ENCODE measurements at regions not wholly inside any gene's neighbourhood (a gene's known extent, or its start where the extent isn't known, plus 50 kb on each side); places are given as distances from the start of the nearest gene placed in this dataset.

DNA sequence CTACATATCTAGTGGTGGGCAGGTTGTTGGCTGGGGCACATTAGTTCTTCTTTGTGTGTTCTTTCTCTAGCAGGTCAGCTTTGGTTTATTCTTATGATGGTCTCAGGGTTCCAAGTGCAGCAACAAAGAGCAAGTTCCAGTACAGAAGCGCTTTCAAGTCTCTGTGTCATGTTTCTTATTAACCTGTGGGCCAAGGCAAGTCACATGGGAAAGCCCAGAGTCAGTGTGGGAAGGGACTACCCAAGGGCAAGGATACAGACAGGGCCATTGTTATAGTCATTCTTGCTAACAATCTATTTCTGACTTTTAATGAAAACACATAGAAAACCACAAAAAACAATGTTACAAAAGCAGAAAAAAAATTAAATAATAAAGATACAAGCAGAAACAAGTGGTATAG, 754.6 kb downstream of the TBC1D22A start:
- Histone ChIP-seq H3K27ac (ENCODE audit: low read length) (no peak overlapping the region), H3K9me3 (ENCODE audit: control insufficient read depth, insufficient read depth, low read length) (no peaks in the 10 kb centered on the region), H3K36me3 (ENCODE audit: control insufficient read depth, insufficient read depth, low read length) (no peaks in the 10 kb centered on the region), H3K4me1 (ENCODE audit: control insufficient read depth, insufficient read depth, low read length) (no peaks in the 10 kb centered on the region), H3K4me3 (ENCODE audit: low read length) (no peak overlapping the region), H3K27me3 (ENCODE audit: control insufficient read depth, insufficient read depth, low read length) (no peaks in the 10 kb centered on the region)
- Mint-ChIP-seq H3K4me1 (no peaks in the 10 kb centered on the region), H3K36me3 (no peaks in the 10 kb centered on the region), H3K4me3 (no peak overlapping the region), H3K9me3 (no peaks in the 10 kb centered on the region), H3K27me3 (ENCODE audit: low read depth in 2 of 2) (peaks cover 6 to 22% of the 10 kb centered on the region in 2 donors), H3K27ac (no peak overlapping the region)
- ATAC-seq (no peak), DNase-seq (no peak)
- WGBS (ENCODE audit: insufficient coverage), result 38% methylated on average over 1 of the region's 1 CpG
- TF ChIP-seq, protein P1, sequence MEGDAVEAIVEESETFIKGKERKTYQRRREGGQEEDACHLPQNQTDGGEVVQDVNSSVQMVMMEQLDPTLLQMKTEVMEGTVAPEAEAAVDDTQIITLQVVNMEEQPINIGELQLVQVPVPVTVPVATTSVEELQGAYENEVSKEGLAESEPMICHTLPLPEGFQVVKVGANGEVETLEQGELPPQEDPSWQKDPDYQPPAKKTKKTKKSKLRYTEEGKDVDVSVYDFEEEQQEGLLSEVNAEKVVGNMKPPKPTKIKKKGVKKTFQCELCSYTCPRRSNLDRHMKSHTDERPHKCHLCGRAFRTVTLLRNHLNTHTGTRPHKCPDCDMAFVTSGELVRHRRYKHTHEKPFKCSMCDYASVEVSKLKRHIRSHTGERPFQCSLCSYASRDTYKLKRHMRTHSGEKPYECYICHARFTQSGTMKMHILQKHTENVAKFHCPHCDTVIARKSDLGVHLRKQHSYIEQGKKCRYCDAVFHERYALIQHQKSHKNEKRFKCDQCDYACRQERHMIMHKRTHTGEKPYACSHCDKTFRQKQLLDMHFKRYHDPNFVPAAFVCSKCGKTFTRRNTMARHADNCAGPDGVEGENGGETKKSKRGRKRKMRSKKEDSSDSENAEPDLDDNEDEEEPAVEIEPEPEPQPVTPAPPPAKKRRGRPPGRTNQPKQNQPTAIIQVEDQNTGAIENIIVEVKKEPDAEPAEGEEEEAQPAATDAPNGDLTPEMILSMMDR (IDR thresholded peaks at IDR 0.05), result no peak
- intact Hi-C loops (cut with micrococcal nuclease), result no loop called here

DNA sequence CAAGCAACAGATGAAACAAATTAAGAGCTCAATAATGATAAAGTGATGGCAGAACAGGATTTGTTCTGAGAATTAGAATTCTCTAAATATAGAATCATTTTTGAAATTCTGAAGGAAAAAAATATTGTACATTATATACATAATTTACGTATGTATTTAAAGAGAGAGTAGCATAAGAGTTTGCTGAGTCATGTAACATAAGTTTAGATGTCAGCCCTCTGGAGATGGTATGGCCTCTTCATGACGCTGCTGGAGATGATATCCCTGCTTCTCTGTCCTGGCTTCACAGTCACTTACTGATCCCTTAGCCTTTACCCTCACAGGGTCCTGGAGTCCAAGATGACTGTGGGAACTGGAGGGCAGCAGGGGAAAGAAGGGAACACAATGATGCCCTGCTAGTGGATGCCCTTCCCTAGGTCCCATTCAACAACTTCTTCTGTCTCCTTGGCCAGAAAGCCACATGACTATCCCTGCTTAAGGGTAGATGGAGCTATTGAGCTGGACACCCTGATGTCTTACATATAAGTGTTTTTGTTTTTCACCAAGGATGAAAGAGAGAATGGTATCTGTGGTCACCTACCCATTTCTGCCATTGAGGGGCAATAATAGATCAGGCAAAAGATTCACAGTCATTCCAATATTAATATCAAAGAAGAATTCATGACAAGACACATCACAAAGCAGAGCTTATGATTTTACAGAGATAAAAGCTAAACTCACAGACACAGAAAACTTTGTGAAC, 753.1 kb downstream of the TBC1D22A start:
- Histone ChIP-seq H3K27me3 (ENCODE audit: control insufficient read depth, insufficient read depth, low read length) (no peaks in the 10 kb centered on the region), H3K27ac (ENCODE audit: low read length) (no peak overlapping the region), H3K36me3 (ENCODE audit: control insufficient read depth, insufficient read depth, low read length) (no peaks in the 10 kb centered on the region), H3K4me1 (ENCODE audit: control insufficient read depth, insufficient read depth, low read length) (no peaks in the 10 kb centered on the region), H3K9me3 (ENCODE audit: control insufficient read depth, insufficient read depth, low read length) (no peaks in the 10 kb centered on the region), H3K4me3 (ENCODE audit: low read length) (no peak overlapping the region)
- no peaks in the 10 kb centered on the region for H3K36me3 Mint-ChIP-seq
- no peaks in the 10 kb centered on the region for H3K9me3 Mint-ChIP-seq
- 88% methylated on average over 1 of the region's 2 CpGs for WGBS (ENCODE audit: insufficient coverage)
- ATAC-seq (no peak), DNase-seq (no peak)
- no peak overlapping the region for H3K27ac Mint-ChIP-seq
- TF ChIP-seq, protein P1 (IDR thresholded peaks at IDR 0.05), result no peak
- no peak overlapping the region for H3K4me3 Mint-ChIP-seq
- intact Hi-C loops (cut with micrococcal nuclease), result no loop called here
- peaks cover 6 to 22% of the 10 kb centered on the region in 2 donors for H3K27me3 Mint-ChIP-seq (ENCODE audit: low read depth in 2 of 2)
- no peaks in the 10 kb centered on the region for H3K4me1 Mint-ChIP-seq

DNA sequence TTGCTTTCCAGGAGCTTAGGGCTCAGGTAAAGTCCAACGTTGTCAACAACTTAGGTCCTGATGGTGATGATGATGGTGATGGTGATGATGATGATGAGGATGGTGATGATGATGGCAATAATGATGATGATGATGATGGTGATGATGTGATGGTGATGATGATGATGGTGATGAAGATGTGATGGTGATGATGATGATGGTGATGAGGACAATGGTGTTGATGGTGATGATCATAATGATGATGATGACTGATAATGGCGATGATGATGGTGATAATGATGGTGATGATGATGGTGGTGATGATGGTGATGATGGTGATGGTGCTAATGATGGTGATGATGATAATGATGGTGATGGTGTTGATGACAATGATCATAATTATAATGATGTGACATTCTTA, 750.2 kb downstream of the TBC1D22A start:
- TF ChIP-seq, protein P1 (IDR thresholded peaks at IDR 0.05), result no peak
- Mint-ChIP-seq H3K27ac (no peak overlapping the region), H3K9me3 (no peaks in the 10 kb centered on the region), H3K4me3 (no peak overlapping the region), H3K27me3 (ENCODE audit: low read depth in 2 of 2) (peaks cover 3 to 11% of the 10 kb centered on the region in 2 donors), H3K36me3 (no peaks in the 10 kb centered on the region), H3K4me1 (no peaks in the 10 kb centered on the region)
- Histone ChIP-seq H3K9me3 (ENCODE audit: control insufficient read depth, insufficient read depth, low read length) (no peaks in the 10 kb centered on the region), H3K4me3 (ENCODE audit: low read length) (no peak overlapping the region), H3K4me1 (ENCODE audit: control insufficient read depth, insufficient read depth, low read length) (no peaks in the 10 kb centered on the region), H3K27ac (ENCODE audit: low read length) (no peak overlapping the region), H3K27me3 (ENCODE audit: control insufficient read depth, insufficient read depth, low read length) (no peaks in the 10 kb centered on the region), H3K36me3 (ENCODE audit: control insufficient read depth, insufficient read depth, low read length) (no peaks in the 10 kb centered on the region)
- ATAC-seq (no peak), DNase-seq (no peak)
- intact Hi-C loops (cut with micrococcal nuclease), result no loop called here
- WGBS (ENCODE audit: insufficient coverage), result 88% methylated on average over 2 of the region's 2 CpGs

DNA sequence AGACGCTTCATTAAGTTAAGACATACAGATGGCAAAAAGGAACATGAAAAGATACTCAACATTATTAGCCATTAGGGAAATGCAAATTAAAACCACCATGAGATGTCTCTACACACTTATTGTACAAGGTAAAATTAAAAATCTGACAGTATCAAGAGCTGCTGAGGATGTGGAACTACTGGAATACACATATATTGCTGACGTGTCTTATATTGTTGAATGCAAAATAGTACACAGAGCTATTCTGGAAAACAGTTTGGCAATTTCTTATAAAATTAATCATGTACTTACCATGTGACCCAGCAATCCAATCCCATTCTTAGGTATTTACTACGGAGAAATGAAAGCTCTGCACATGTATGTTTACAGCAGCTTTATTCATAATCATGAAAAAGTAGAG, 742.5 kb downstream of the TBC1D22A start:
- H3K27me3 Mint-ChIP-seq (ENCODE audit: low read depth in 2 of 2), result peaks cover 11 to 62% of the 10 kb centered on the region in 2 donors
- Histone ChIP-seq H3K27ac (ENCODE audit: low read length) (no peak overlapping the region), H3K36me3 (ENCODE audit: control insufficient read depth, insufficient read depth, low read length) (no peaks in the 10 kb centered on the region), H3K4me1 (ENCODE audit: control insufficient read depth, insufficient read depth, low read length) (no peaks in the 10 kb centered on the region), H3K9me3 (ENCODE audit: control insufficient read depth, insufficient read depth, low read length) (peaks cover 5% of the 10 kb centered on the region), H3K27me3 (ENCODE audit: control insufficient read depth, insufficient read depth, low read length) (no peaks in the 10 kb centered on the region), H3K4me3 (ENCODE audit: low read length) (no peak overlapping the region)
- H3K4me3 Mint-ChIP-seq, result no peak overlapping the region
- H3K9me3 Mint-ChIP-seq, result peaks cover 4 to 14% of the 10 kb centered on the region in 2 donors
- TF ChIP-seq, protein P1 (IDR thresholded peaks at IDR 0.05), result no peak
- DNase-seq, result no peak
- no peak for ATAC-seq
- peaks cover 17% of the 10 kb centered on the region for H3K36me3 Mint-ChIP-seq
- H3K27ac Mint-ChIP-seq, result no peak overlapping the region
- H3K4me1 Mint-ChIP-seq, result no peaks in the 10 kb centered on the region
- intact Hi-C loops (cut with micrococcal nuclease), result no loop called here
- 86% methylated on average over 2 of the region's 3 CpGs for WGBS (ENCODE audit: insufficient coverage)
